ENCODE measurements at regions not wholly inside any gene's neighbourhood (a gene's known extent, or its start where the extent isn't known, plus 50 kb on each side); places are given as distances from the start of the nearest gene placed in this dataset.

GRCh38 chr5:4544049-4544670 lies 596.0 kb upstream of the ADAMTS16 start:
- Histone ChIP-seq H3K9me3 (no peaks in the 10 kb centered on the region), H3K4me3 (no peak overlapping the region), H3K9ac (ENCODE audit: low read depth in 2 of 2, low read length in 2 of 2) (no peak overlapping the region), H3K4me1 (no peaks in the 10 kb centered on the region), H3K27me3 (no peaks in the 10 kb centered on the region), H3K27ac (no peak overlapping the region), H3K36me3 (no peaks in the 10 kb centered on the region)
- no peak for DNase-seq
- TF ChIP-seq, protein P1, sequence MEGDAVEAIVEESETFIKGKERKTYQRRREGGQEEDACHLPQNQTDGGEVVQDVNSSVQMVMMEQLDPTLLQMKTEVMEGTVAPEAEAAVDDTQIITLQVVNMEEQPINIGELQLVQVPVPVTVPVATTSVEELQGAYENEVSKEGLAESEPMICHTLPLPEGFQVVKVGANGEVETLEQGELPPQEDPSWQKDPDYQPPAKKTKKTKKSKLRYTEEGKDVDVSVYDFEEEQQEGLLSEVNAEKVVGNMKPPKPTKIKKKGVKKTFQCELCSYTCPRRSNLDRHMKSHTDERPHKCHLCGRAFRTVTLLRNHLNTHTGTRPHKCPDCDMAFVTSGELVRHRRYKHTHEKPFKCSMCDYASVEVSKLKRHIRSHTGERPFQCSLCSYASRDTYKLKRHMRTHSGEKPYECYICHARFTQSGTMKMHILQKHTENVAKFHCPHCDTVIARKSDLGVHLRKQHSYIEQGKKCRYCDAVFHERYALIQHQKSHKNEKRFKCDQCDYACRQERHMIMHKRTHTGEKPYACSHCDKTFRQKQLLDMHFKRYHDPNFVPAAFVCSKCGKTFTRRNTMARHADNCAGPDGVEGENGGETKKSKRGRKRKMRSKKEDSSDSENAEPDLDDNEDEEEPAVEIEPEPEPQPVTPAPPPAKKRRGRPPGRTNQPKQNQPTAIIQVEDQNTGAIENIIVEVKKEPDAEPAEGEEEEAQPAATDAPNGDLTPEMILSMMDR (IDR thresholded peaks at IDR 0.05) = no peak
- intact Hi-C loops (cut with DNase I) = no loop called here

DNA sequence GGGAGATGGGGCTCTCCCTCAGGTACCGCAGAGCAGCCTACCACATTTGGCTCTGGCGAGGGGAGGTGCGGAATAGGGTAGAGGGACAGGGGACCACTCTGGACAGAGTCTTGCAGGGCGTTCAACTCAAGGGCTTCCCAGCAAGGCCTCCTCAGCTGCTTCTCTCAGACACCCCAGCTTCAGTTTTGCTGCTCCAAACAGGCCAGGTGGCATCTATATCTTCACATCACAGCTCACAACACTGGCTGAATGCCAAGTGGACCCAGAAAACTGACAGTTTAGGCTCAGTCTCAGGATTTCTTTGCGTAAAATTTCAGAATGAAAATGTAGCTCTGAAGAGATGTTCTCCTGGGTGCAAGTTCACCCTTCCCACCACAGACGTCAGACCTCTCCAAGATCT lies 592.6 kb upstream of the ADAMTS16 start:
- Histone ChIP-seq H3K36me3 (no peaks in the 10 kb centered on the region), H3K27me3 (no peaks in the 10 kb centered on the region), H3K9me3 (no peaks in the 10 kb centered on the region), H3K4me3 (no peak overlapping the region), H3K9ac (ENCODE audit: low read depth in 2 of 2, low read length in 2 of 2) (no peak overlapping the region), H3K4me1 (no peaks in the 10 kb centered on the region), H3K27ac (no peak overlapping the region)
- TF ChIP-seq, protein P1 (IDR thresholded peaks at IDR 0.05) = no peak
- no peak for DNase-seq
- intact Hi-C loops (cut with DNase I) = no loop called here

DNA sequence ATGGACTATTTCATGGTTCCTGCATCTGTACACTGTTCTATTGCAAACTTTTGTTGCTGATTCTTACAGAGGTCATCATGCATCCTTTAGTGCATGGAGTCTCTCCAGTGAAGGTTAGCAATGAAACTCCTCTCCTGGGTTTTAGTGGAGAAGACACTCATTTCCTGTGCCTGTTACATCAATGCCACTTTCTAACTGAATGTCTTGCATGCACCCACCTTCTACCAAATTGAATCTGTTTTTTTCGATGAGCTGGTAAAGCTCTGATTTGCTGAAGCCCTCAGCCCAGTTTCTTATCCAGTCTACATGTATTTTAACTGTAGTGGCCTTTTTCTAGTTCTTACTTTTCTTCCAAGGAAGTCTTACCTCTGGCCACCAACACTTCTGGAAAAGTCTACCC lies 591.8 kb upstream of the ADAMTS16 start:
- H3K27ac ChIP-seq = no peak overlapping the region
- H3K27me3 ChIP-seq = no peaks in the 10 kb centered on the region
- no peaks in the 10 kb centered on the region for H3K36me3 ChIP-seq
- no peak overlapping the region for H3K9ac ChIP-seq (ENCODE audit: low read depth in 2 of 2, low read length in 2 of 2)
- DNase-seq = no peak
- intact Hi-C loops (cut with DNase I) = no loop called here
- no peaks in the 10 kb centered on the region for H3K4me1 ChIP-seq
- H3K9me3 ChIP-seq = no peaks in the 10 kb centered on the region
- TF ChIP-seq, protein P1 (IDR thresholded peaks at IDR 0.05) = no peak
- H3K4me3 ChIP-seq = no peak overlapping the region

- Histone ChIP-seq H3K9ac (ENCODE audit: low read depth in 2 of 2, low read length in 2 of 2) (no peak overlapping the region), H3K9me3 (no peaks in the 10 kb centered on the region), H3K27ac (no peak overlapping the region), H3K4me1 (no peaks in the 10 kb centered on the region), H3K27me3 (no peaks in the 10 kb centered on the region), H3K4me3 (no peak overlapping the region), H3K36me3 (no peaks in the 10 kb centered on the region)
- intact Hi-C loops (cut with DNase I) = no loop called here
- DNase-seq = no peak
- TF ChIP-seq, protein P1 (IDR thresholded peaks at IDR 0.05) = no peak
Measured at GRCh38 chr5:4549351-4549750, 590.8 kb upstream of the ADAMTS16 start.

DNA sequence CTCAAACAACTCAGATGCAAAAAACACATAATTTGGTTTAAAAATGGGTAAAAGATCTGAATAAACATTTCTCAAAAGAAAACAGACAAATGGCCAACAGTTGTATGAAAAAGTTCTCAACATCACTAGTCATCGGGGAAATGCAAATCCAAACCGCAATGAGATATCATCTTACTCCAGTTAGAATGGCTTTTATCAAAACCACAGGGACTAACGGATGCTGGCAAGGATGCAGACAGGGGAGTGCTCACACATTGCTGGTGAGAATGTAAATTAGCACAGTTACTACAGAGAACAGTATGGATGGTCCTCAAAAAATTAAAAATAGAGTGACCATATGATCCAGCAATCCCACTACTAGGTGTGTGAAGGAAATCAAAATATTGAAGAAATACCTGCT lies 589.1 kb upstream of the ADAMTS16 start:
- Histone ChIP-seq H3K4me1 (no peaks in the 10 kb centered on the region), H3K27me3 (no peaks in the 10 kb centered on the region), H3K36me3 (no peaks in the 10 kb centered on the region), H3K9ac (ENCODE audit: low read depth in 2 of 2, low read length in 2 of 2) (no peak overlapping the region), H3K4me3 (no peak overlapping the region), H3K9me3 (no peaks in the 10 kb centered on the region), H3K27ac (no peak overlapping the region)
- intact Hi-C loops (cut with DNase I) = no loop called here
- DNase-seq = no peak
- TF ChIP-seq, protein P1 (IDR thresholded peaks at IDR 0.05) = no peak

Measured in colonic mucosa (tissue), 4 donors.